Ovary (tissue), 7 donors: ENCODE measurements at regions not wholly inside any gene's neighbourhood (a gene's known extent, or its start where the extent isn't known, plus 50 kb on each side); places are given as distances from the start of the nearest gene placed in this dataset.

Source experiments
- DNase-seq, 5 donors: peaks; one replicate each; pipeline ENCODE4 v3.0.0-alpha.2; 2019 to 2020
- H3K27ac ChIP-seq, 2 donors: fragments of 200-600 bp; one replicate each; pipeline versions ENCODE4 v1.5.1 to v1.8.0; 2019 to 2022
- H3K27me3 ChIP-seq: fragments of 200-600 bp; one replicate; pipeline ENCODE4 v1.8.0; 2022
- H3K36me3 ChIP-seq: fragments of 200-600 bp; sonication (generic); one replicate; pipeline ENCODE4 v1.5.1; 2019
- H3K4me1 ChIP-seq: one replicate; pipeline ENCODE4 v1.8.1; 2013; ENCODE audit warnings: mild to moderate bottlenecking, moderate library complexity; ENCODE audit not compliant: insufficient read depth
- H3K4me3 ChIP-seq: fragments of 200-600 bp; sonication (generic); one replicate; pipeline ENCODE4 v1.5.1; 2017
- H3K9me3 ChIP-seq, 2 donors: fragments of 200-600 bp in 1 of 2; sonication (generic) in 1 of 2; one replicate each; pipeline versions ENCODE4 v1.5.1 to v1.8.1; 2013 to 2019; ENCODE audit warnings: mild to moderate bottlenecking in 1 of 2, moderate library complexity in 1 of 2
- CTCF ChIP-seq, 3 donors: fragments of 450-650 bp in 2 of 3; fragments of 200-600 bp in 1 of 3; IDR thresholded peaks; one replicate each; pipeline versions ENCODE4 v1.5.1 to v1.8.0; 2016 to 2022; ENCODE audit warnings: antibody characterized with exemption in 3 of 3, mild to moderate bottlenecking in 1 of 3
- EP300 ChIP-seq: sonication (generic); formaldehyde crosslinking; IDR thresholded peaks from one replicate; pipeline ENCODE4 v1.6.1; 2017; ENCODE audit warnings: antibody characterized with exemption
- POLR2A ChIP-seq: fragments of 450-650 bp; IDR thresholded peaks from one replicate; pipeline ENCODE4 v1.6.1; 2017; ENCODE audit warnings: antibody characterized with exemption, mild to moderate bottlenecking, moderate library complexity
- WGBS, 3 donors: extraction: QIAGEN DNeasy Blood & Tissue Kit in 1 of 3; methylation state at CpG; one replicate each; pipeline versions ENCODE4 v1.1.5 to v1.1.7; 2013 to 2017; 5-methylcytosine and 5-hydroxymethylcytosine counted together
- intact Hi-C, 4 donors: fragments of 100-400 bp; cut with DNase I; formaldehyde crosslinking; loops; one replicate each; pipeline versions ENCODE4 v1.11.0 to v1.15.1; 2022 to 2023
- donor health status: DM: no; HTN: no; CAD: no; lungs with moderate emphysema.
- donor health status: DM: no; HTN: no; CAD: no.
- donor health status: Bipolar disorder and iron deficiency.
- donor health status: DM: no; HTN: no; CAD: no.
- donor health status: DM: yes; HTN: yes; CAD: no.

DNA sequence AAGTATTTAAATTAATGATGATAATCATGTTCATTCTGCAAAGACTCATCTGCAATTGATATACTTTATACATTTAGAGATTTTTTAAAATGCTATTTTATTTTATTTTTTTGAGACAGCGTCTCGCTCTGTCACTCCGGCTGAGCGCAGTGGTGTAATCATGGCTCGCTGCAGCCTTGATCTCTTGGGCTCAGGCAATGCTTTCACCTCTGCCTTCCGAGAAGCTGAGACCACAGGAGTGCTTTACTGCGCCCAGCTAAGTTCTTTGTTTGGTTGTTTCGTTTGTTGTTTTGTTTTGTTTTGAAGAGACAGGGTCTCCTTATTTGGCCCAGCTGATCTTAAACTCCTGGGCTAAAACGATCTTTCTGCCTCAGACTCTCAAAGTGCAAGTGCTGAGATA is 1541.0 kb downstream of the PCDH7 start:
- H3K27me3 ChIP-seq: no peaks in the 10 kb centered on the region
- H3K27ac ChIP-seq: no peak overlapping the region
- no peak for TF ChIP-seq CTCF (IDR thresholded peaks at IDR 0.05)
- no peak for TF ChIP-seq POLR2A
- TF ChIP-seq EP300: no peak
- H3K4me1 ChIP-seq: no peaks in the 10 kb centered on the region
- no peaks in the 10 kb centered on the region for H3K9me3 ChIP-seq
- DNase-seq: no peak
- intact Hi-C loops: no loop called here
- H3K36me3 ChIP-seq: no peaks in the 10 kb centered on the region
- 83 to 86% (median 85%) methylated on average over 9 of the region's 9 CpGs for WGBS, 3 donors
- H3K4me3 ChIP-seq: no peak overlapping the region

DNA sequence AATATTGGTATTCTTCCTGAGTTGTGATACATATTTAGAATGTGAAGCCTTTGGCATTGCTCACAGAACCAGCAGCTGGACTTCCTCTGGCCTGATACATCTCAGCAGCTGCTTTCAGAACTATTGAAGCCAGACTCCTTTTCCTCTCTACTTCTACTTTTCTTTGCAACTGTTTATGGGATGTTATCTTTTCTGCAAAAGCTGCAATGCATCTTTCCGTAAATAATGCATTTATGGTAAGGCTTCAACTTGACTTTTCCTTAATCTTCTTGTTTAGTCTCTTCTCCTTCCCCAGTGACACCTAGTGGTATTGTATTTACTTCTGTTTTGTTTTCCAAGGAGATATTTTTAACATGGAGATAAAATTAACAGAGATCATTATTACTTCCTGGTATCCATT is 1548.7 kb downstream of the PCDH7 start:
- no peak for TF ChIP-seq EP300
- TF ChIP-seq POLR2A: no peak
- no peak for TF ChIP-seq CTCF (IDR thresholded peaks at IDR 0.05)
- Histone ChIP-seq H3K27me3 (no peaks in the 10 kb centered on the region), H3K9me3 (no peaks in the 10 kb centered on the region), H3K27ac (no peak overlapping the region), H3K4me3 (no peak overlapping the region), H3K4me1 (no peaks in the 10 kb centered on the region), H3K36me3 (no peaks in the 10 kb centered on the region)
- 0% methylated on average over 1 of the region's 1 CpG for WGBS, 3 donors
- intact Hi-C loops: no loop called here
- no peak for DNase-seq

- Histone ChIP-seq H3K36me3 (no peaks in the 10 kb centered on the region), H3K9me3 (no peaks in the 10 kb centered on the region), H3K27me3 (no peaks in the 10 kb centered on the region), H3K27ac (no peak overlapping the region), H3K4me3 (no peak overlapping the region), H3K4me1 (no peaks in the 10 kb centered on the region)
- TF ChIP-seq POLR2A (no peak), CTCF (IDR thresholded peaks at IDR 0.05) (no peak), EP300 (no peak)
- no peak for DNase-seq
- WGBS, 3 donors: 90 to 94% (median 91%) methylated on average over 1 of the region's 1 CpG
- intact Hi-C loops: no loop called here
Measured at GRCh38 chr4:32290102-32290501, 1569.9 kb downstream of the PCDH7 start.

- TF ChIP-seq EP300: no peak
- no peak for TF ChIP-seq POLR2A
- TF ChIP-seq CTCF (IDR thresholded peaks at IDR 0.05): no peak
- H3K9me3 ChIP-seq: no peaks in the 10 kb centered on the region
- no peak for DNase-seq
- intact Hi-C loops: no loop called here
- WGBS, 3 donors: 90 to 93% (median 91%) methylated on average over 6 to 7 of the region's 7 CpGs
- no peaks in the 10 kb centered on the region for H3K36me3 ChIP-seq
- H3K27me3 ChIP-seq: no peaks in the 10 kb centered on the region
- no peak overlapping the region for H3K27ac ChIP-seq
- no peak overlapping the region for H3K4me3 ChIP-seq
- no peaks in the 10 kb centered on the region for H3K4me1 ChIP-seq
Measured at GRCh38 chr4:32318926-32319325, 1598.8 kb downstream of the PCDH7 start.

- no peaks in the 10 kb centered on the region for H3K36me3 ChIP-seq
- intact Hi-C loops: no loop called here
- H3K9me3 ChIP-seq: no peaks in the 10 kb centered on the region
- no peaks in the 10 kb centered on the region for H3K27me3 ChIP-seq
- no peak overlapping the region for H3K27ac ChIP-seq
- DNase-seq: no peak
- 66 to 70% (median 67%) methylated on average over 3 of the region's 3 CpGs for WGBS, 3 donors
- no peak for TF ChIP-seq EP300
- TF ChIP-seq CTCF (IDR thresholded peaks at IDR 0.05): no peak
- TF ChIP-seq POLR2A: no peak
- no peak overlapping the region for H3K4me3 ChIP-seq
- no peaks in the 10 kb centered on the region for H3K4me1 ChIP-seq
Measured at GRCh38 chr4:32321421-32321820, 1601.3 kb downstream of the PCDH7 start.
